HEK293 (cell line): ENCODE measurements at regions not wholly inside any gene's neighbourhood (a gene's known extent, or its start where the extent isn't known, plus 50 kb on each side); places are given as distances from the start of the nearest gene placed in this dataset.

Experiments used
- PBX3 ChIP-seq: sonication (generic); formaldehyde crosslinking; IDR thresholded peaks from 2 replicates; pipeline ENCODE4 v1.8.1; 2022; ENCODE audit warnings: mild to moderate bottlenecking, moderate library complexity, missing genetic modification reagents
- ZNF169 ChIP-seq: fragments of 450-650 bp; formaldehyde crosslinking; IDR thresholded peaks from 2 replicates; pipeline ENCODE4 v1.5.1; 2016; ENCODE audit warnings: missing biosample characterization, missing genetic modification characterization
- TF ChIP-seq, protein P1 (sequence below): fragments of 450-650 bp; formaldehyde crosslinking; IDR thresholded peaks from 2 replicates; pipeline ENCODE4 v1.5.1; 2016; ENCODE audit warnings: missing biosample characterization, missing genetic modification characterization
- TF ChIP-seq, protein P2 (sequence below): fragments of 450-650 bp; formaldehyde crosslinking; IDR thresholded peaks from 2 replicates; pipeline ENCODE4 v1.5.1; 2016; ENCODE audit warnings: missing biosample characterization, missing genetic modification characterization

DNA sequence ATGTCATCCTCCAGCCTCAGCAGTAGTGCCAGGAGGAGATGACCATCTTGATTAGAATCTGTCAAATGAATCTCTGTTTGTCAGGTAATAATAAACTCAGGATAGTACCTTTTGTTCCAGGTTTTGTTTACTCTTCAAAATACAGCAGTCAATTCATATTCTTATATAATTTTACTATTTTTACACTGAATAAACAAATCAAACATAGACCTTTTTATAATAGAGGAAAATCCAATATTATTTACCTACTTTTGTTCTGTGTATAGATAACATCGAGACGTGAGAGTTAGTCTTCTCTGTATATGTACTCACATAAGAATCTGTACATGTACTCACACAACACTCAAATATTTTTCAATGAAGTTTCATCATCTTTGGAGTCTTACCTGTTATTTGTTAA, 365.4 kb upstream of the EPHA5 start:
- TF ChIP-seq ZNF169 (tag by site-specific recombination) (no peak), PBX3 (no peak)
- TF ChIP-seq, protein P1, sequence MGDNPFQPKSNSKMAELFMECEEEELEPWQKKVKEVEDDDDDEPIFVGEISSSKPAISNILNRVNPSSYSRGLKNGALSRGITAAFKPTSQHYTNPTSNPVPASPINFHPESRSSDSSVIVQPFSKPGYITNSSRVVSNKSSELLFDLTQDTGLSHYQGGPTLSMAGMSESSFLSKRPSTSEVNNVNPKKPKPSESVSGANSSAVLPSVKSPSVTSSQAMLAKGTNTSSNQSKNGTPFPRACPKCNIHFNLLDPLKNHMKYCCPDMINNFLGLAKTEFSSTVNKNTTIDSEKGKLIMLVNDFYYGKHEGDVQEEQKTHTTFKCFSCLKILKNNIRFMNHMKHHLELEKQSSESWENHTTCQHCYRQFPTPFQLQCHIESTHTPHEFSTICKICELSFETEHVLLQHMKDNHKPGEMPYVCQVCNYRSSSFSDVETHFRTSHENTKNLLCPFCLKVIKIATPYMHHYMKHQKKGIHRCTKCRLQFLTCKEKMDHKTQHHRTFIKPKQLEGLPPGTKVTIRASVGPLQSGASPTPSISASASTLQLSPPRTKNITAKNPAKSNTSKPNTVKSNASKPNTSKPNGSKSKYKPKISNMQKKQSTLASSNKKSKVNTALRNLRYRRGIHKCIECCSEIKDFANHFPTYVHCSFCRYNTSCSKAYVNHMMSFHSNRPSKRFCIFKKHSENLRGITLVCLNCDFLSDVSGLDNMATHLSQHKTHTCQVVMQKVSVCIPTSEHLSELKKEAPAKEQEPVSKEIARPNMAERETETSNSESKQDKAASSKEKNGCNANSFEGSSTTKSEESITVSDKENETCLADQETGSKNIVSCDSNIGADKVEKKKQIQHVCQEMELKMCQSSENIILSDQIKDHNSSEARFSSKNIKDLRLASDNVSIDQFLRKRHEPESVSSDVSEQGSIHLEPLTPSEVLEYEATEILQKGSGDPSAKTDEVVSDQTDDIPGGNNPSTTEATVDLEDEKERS, result no peak
- TF ChIP-seq, protein P2, sequence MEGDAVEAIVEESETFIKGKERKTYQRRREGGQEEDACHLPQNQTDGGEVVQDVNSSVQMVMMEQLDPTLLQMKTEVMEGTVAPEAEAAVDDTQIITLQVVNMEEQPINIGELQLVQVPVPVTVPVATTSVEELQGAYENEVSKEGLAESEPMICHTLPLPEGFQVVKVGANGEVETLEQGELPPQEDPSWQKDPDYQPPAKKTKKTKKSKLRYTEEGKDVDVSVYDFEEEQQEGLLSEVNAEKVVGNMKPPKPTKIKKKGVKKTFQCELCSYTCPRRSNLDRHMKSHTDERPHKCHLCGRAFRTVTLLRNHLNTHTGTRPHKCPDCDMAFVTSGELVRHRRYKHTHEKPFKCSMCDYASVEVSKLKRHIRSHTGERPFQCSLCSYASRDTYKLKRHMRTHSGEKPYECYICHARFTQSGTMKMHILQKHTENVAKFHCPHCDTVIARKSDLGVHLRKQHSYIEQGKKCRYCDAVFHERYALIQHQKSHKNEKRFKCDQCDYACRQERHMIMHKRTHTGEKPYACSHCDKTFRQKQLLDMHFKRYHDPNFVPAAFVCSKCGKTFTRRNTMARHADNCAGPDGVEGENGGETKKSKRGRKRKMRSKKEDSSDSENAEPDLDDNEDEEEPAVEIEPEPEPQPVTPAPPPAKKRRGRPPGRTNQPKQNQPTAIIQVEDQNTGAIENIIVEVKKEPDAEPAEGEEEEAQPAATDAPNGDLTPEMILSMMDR (tag by site-specific recombination), result no peak
